ENCODE measurements at regions not wholly inside any gene's neighbourhood (a gene's known extent, or its start where the extent isn't known, plus 50 kb on each side); places are given as distances from the start of the nearest gene placed in this dataset.

GRCh38 chr10:3835770-3836169 is 50.8 kb upstream of the KLF6 start:
- DNase-seq (ENCODE audit: low read depth in 4 of 4, low spot score in 2 of 4) = no peak

GRCh38 chr10:3834947-3835346 is 49.9 kb upstream of the KLF6 start:
- DNase-seq (ENCODE audit: low read depth in 4 of 4, low spot score in 2 of 4) = no peak
